GM21526 (cell line): ENCODE measurements at regions not wholly inside any gene's neighbourhood (a gene's known extent, or its start where the extent isn't known, plus 50 kb on each side); places are given as distances from the start of the nearest gene placed in this dataset.

Experiments used
- ATAC-seq: cut with Tn5 transposase; IDR thresholded peaks from one replicate; pipeline ENCODE4 v1.9.1; 2021; ENCODE audit warnings: moderate library complexity; ENCODE audit not compliant: unreplicated experiment, low FRiP score

DNA sequence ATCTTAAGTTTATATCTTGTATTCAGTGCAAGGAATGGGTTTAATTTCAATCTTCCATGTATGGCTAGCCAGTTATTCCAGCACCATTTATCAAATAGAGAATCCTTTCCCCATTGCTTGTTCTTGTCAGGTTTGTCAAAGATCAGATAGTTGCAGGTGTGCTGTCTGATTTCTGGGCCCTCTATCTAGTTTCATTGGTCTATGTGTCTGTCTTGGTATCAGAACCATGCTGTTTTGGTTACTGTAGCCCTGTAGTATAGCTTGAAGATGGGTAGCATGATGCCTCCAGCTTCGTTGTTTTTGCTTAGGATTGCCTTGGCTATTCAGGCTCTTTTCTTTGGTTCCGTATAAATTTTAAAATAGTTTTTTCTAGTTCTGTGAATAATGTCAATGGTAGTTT lies 200.0 kb downstream of the MANEA start:
- no peak for ATAC-seq

DNA sequence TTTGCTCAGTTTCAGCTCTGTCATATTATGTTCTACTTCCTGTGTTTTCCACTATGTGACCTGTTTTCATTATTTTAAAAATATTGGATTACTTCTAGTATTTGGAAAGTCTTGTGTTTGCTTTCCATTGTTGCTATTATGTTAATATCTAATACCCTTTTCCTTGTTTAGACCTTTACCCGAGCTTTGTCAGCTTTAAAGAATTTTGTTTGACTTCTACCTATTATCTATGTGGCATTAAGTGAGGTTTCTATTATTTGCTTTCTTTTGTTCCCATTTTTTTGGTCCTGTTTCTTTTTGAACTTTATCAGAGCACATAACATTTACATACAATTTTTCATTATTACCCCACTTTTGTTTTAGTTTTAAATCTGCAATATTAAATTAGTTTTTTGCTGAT lies 202.7 kb downstream of the MANEA start:
- ATAC-seq: no peak

GRCh38 chr6:95784019-95784418 lies 206.7 kb downstream of the MANEA start:
- no peak for ATAC-seq

GRCh38 chr6:95784869-95785268 lies 207.5 kb downstream of the MANEA start:
- ATAC-seq: peak; percentile 55

DNA sequence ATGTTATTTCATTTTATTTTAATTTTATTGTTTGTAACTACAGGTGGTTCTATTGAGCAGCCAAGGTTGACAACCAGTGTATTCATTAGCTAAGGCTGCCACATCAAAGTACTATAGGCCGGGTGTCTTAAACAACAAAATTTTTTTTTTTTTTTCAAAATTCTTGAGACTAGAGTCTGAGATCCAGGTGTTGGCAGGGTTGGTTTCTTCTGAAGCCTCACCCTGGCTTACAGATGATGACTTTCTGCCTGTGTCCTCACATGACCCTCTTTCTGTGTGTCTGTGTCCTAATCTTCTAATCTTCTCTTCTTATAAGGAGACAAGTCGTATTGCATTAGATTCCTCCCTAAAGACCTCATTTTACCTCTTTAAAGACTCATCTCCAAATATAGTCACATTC lies 208.4 kb downstream of the MANEA start:
- ATAC-seq: no peak

- no peak for ATAC-seq
These were observed 209.5 kb downstream of the MANEA start for GRCh38 chr6:95786802-95787201.

- ATAC-seq: no peak
These were observed 213.5 kb downstream of the MANEA start for GRCh38 chr6:95790787-95791186.

DNA sequence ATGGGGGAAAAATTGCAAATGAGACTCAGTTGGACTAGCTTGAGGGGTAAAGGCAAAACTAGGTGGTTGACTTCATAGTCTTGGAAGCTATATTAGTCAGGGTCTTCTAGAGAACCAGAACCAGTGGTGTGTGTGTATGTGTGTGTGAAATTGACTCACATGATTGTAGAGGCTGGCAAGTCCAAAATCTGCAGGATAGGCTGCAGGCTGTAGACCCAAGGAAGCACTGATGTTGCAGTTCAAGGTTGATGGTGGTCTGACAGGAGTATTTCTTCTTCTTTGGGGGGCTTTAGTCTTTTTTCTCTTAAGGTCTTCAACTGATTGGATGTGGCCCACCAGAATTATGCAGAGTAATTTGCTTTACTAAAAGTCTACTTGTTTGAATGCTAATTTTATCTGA lies 217.4 kb downstream of the MANEA start:
- ATAC-seq: no peak

GRCh38 chr6:95795927-95796326 lies 218.6 kb downstream of the MANEA start:
- ATAC-seq: no peak

GRCh38 chr6:95797054-95797453 lies 218.7 kb upstream of the FUT9 start:
- no peak for ATAC-seq

GRCh38 chr6:95802978-95803377 lies 212.8 kb upstream of the FUT9 start:
- no peak for ATAC-seq

GRCh38 chr6:95803889-95804288 lies 211.9 kb upstream of the FUT9 start:
- ATAC-seq: no peak

GRCh38 chr6:95804847-95805541 lies 210.8 kb upstream of the FUT9 start:
- peak; percentile 70 for ATAC-seq

- ATAC-seq: peak; percentile 52
These were observed 210.1 kb upstream of the FUT9 start for GRCh38 chr6:95805699-95806098.

- no peak for ATAC-seq
These were observed 200.3 kb upstream of the FUT9 start for GRCh38 chr6:95815389-95816056.

DNA sequence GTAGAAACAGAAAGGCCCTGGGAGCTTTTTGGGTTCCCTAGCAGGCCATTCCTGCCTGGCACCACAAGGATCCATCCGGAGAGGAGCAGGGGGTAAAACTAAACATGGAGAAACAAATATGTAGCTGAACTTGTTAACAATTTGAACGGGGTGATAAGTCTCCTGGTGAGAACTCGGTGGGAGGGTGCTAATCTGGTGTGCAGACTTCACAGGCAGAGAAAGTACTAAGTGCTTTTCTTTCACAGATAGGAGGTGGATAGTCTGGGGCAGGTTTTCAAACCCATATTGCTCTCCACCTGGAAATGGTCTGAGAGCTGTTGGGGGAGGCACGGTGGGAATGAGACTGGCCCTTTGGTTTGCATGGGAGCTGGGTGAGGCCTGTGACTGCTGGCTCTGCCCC lies 196.3 kb upstream of the FUT9 start:
- no peak for ATAC-seq

DNA sequence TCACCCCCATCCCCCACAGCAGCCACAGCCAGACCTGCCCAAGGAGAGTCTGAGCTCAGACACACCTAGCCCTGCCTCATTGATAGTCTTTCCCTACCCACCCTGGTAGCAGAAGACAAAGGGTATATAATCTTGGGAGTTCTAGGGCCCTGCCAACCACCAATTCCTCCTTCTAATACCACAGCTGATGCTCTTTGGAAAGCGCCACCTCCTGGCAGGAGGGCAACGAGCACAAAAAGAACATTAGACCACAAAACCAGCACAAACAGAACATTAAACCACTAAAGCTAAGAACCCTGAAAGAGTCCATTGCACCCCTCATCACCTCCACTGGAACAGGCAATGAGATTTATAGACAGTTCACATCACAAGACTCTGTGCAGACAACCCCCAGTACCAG lies 195.8 kb upstream of the FUT9 start:
- ATAC-seq: no peak

- ATAC-seq: no peak
These were observed 184.8 kb upstream of the FUT9 start for GRCh38 chr6:95830859-95831557.

GRCh38 chr6:95837890-95838289 lies 177.9 kb upstream of the FUT9 start:
- no peak for ATAC-seq

GRCh38 chr6:95841560-95841959 lies 174.2 kb upstream of the FUT9 start:
- ATAC-seq: no peak

- ATAC-seq: no peak
These were observed 169.1 kb upstream of the FUT9 start for GRCh38 chr6:95846652-95847051.

DNA sequence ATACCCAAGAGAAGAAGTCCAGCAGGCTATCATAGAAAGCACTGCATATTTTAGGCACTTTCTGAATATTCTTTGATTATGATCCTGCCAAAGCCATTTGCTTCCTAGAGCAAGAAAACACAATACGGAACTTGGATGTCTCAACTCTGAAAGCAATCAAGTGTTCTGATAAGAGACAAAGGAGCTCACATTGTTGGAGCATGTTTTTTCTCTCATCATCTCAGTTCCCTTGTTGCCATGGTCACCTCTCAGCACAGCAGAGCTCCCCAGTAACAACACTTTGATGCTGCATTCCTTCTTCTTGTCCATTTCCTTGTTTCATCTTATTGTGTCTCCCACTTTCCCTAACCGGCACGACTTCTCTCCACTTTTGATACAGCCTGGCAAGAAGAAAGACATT lies 168.7 kb upstream of the FUT9 start:
- ATAC-seq: no peak
